Activated CD4-positive, alpha-beta T cell treated with anti-CD3 and anti-CD28 coated beads, Interleukin-2, amount 50 U/mL, for 1 hour (primary cell): ENCODE measurements at regions not wholly inside any gene's neighbourhood (a gene's known extent, or its start where the extent isn't known, plus 50 kb on each side); places are given as distances from the start of the nearest gene placed in this dataset.

Experiments used
- DNase-seq: peaks from one replicate; pipeline ENCODE4 v3.0.0-alpha.2; 2020

DNA sequence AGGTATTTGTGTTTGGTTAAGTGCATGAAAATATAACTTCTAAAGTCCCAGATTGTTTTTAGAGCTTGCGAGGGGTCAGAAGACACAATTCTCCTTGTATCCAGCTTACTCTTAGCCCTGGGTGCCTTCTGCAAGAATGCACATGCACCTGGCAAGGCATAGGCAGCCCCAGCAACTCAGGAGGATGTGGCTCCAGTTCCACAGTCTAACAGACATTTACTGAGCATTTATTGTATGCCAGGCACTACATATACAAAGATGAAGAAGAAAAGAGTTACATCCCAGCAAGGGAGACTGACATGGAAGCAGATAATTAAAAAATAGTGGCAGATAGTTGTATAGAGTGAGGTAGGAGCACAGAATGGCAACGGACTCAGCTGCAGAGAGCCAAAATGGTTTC is 101.1 kb upstream of the FRY start:
- no peak for DNase-seq

DNA sequence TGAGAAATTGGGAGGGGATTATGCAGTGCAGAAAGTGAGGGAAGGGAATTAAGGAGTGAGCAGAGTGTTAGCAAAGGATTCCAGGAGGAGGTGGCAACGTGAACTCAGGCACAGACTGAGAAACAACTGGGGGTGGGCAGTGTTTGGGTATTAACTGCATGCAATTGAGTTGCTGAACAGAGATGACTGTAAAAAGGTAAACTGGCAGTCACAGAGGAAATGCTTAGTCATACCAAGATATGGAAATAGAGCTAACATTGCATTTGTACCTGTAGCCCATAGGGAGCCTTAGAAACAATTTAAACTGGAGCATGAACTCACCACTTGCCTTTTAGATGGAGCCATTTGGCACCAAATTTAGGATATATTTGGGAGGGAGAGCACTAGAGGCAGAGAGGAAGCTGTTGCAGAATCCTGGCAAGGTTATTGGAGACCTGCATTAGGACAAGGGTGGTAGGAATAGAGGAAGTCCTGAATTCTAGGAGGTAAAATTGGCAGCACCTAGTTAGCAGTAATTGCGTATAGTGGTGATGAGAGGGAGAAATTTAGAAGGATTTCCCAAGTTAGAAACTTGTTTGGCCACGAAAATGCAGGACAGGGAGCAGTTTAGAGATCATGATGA is 100.6 kb upstream of the FRY start:
- no peak for DNase-seq

DNA sequence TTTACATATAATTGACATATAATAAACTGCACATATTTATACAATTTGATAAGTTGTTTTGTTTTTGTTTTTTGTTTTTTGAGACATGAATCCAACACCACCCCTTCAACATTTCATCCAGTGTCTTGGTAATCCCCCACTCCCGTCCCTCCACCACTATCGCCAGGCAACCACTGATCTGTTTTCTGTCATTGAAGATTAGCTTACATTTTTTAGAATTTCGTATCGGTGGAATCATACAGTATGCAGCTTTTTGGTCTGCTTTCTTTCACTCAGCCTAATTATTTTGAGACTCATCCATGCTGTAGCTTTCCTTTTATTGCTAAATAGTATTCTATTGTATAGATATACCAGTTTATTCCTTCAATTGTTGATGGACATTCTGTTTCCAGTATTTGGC is 94.1 kb upstream of the FRY start:
- DNase-seq = no peak

- no peak for DNase-seq
Measured at GRCh38 chr13:31940076-31940475, 91.5 kb upstream of the FRY start.

DNA sequence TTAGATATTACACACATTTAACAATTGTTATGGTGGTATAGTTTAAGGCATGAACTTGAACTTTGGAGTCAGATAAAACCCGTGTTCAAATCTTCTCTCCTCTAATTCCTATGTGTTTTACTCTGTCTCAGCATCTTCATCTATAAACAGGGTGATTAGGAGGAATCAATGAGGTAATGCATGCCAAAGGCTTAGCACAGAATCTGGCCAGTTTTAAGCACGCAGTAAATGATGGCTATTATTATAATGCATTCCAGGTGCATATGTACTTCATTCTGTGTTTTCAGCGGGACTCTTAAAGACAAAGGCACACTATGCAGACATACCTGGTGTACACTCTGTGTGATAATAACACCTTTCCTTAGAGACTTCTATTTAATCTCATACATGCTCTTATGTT is 88.0 kb upstream of the FRY start:
- DNase-seq = no peak

GRCh38 chr13:31944262-31945160 is 87.1 kb upstream of the FRY start:
- DNase-seq = no peak

DNA sequence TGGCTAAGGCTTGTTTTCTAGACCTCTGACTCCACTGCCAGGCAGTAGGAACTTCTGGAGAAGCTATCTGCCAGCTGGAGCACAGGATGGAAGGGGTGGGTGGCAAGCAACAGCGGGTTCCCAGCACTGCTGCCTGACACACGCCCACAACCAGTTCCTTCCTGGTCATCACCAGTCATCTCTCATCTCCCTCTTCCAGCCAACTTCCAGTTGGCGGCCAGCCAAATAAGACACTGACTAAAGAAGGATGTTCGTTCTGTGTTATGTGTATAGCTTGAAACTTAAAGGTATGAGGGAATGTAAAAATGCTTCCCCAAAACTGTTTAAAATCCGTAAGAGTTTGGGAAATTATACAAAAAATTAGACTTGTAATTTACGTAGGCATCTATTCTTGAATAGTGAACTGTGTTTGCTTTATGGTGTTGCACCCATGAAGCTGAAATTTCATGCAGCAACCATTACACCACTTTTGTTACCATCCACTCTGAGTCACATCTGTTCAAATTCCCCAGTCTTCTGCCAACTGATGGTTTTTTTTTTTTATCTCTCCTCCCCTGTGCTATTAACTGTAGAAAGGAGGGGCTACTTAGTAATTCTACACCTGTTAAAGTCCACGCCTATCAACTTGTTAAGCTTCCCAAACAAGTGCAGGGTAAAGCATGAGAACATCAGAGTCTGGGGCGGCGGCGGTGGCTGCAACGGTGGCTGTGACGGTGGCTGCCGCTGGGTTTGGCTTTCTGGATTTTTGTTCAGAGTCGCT is 86.2 kb upstream of the FRY start:
- no peak for DNase-seq

DNA sequence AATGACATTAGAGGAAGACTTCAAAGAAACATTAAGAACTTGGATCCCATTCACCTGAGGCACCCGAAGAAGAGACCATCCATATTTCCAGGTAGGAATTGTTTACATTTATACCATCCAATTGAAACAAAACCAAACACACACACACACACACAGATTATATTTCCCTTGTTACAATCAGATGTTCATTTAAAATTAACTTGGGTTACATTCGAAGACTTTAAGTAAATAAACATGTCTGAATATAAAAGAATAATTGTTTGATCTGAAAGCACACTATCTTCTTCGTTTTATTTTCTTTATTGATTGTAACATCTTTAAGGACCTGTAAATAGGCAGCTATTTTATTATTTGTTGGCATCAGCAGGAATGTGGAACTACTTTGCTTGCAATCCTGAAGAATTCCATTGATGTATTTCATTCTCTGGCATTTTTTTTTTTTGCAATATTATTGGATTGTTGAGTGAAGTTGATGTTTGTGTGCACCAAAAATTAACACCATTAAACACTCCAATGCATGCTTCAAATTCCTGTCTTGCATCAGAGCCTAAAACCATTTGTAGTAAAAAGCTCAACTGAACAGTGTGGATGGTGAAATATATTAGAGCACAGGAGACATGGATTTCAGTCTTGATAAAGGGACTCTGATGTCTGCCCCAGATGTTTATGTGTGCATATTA is 85.3 kb upstream of the FRY start:
- DNase-seq = no peak

DNA sequence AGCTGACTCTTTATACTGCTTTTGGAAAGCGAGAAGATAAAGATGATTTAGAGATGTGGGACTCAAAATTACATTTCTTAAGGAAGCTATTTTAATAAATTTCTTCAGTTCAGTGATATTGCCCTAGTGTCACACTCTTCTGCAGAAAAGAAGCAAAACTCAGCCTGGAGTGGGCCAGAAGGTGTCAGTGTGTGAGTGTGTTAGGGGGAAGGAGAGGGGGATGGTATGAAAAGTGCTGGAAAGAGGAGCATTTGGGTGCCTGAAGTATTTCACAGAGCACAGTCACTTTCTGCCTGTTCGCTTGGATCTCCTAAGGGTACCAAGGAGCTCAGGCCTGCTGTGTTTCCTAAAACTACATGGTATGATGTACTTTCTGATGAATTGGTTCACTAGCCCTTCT is 84.5 kb upstream of the FRY start:
- no peak for DNase-seq

DNA sequence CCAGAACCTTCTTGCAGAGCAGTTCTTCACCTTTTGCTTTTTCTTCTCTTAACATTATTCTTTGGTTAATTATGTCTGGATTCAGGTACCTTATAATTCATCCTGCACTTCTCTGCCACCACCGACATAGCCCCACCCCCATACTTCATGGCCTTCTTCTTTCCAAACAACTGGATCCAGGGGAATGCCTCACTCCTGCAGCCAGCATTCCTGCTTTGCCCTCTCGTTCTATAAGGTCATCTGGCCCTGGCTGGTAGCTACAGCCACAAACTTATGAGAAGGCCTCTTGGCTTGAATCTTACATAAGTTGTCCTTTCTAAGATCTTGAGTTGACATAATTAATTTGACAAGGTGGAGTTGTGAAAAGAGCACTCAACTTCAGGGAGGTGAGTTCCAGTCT is 84.1 kb upstream of the FRY start:
- no peak for DNase-seq

DNA sequence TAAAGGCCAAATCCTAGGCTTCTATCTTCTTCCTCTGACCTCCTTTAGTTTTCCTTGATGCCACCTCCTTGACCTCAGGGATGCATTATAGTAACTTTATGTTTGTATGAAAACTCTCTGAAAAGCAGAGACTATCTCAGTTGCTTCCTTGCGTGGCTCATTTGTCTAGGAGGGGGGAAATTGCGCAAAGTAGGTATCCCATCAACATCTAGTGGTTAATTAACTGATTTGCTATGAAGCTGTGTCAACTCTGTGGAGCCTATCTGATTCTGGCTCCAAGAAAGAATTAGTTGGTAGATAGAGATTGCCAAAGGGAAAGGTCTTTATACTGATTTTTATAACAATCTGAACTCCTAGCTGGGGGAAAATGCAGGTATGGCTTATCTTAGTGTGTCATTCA is 82.1 kb upstream of the FRY start:
- no peak for DNase-seq

DNA sequence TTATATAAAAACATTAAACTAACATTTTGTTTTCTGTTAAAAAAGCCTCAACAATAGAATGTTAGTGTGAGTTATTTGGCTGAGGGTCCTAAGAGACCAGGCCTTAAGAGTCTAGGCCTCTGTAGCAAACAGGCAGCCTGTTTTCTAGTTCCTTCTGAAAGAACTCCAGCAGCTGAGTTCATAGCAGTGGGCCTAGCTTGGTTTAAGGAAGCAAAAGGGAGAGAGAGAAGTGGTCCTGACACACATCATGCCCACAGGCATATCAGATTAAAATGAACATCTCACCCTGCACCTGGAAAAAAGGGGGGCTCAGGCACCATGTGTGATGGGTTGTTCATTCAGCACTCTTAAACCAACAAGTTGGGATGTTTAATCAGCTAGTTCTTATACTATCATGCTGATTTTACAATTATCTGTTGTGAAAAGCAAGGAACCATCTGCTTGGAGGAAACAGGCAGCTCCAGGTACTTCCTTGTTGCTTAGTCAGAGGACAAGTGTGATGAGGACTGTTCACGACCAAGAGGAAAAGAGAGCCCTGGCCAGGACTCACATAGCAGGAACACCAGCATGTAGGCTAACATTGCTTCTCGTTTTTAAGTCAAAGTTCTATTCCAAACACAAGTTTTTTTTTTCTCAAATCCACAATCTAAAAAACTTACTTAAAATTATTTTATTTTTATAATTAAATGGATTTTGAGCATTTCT is 81.3 kb upstream of the FRY start:
- DNase-seq = no peak

DNA sequence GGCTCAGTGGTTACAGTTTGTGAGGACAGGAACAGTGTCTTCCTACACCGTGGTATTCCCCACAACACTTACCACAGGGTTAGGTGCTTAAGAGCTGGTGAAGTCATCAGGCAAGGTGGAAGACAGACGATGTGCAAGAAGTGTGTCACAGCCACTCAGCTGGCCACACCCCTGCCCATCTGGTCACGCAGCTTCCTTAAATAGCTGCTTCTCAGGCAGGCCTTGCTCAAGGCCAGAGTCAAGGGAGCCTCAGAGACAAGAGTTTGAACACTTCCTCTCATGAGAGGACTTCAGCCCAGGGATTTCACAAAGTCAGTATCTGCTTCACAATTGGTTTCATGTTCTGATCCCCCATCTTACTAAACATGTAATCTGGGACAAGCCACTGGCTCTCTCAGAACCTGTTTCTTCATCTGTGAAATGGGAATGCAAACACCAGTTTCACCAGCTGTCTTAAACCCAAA is 80.3 kb upstream of the FRY start:
- no peak for DNase-seq

DNA sequence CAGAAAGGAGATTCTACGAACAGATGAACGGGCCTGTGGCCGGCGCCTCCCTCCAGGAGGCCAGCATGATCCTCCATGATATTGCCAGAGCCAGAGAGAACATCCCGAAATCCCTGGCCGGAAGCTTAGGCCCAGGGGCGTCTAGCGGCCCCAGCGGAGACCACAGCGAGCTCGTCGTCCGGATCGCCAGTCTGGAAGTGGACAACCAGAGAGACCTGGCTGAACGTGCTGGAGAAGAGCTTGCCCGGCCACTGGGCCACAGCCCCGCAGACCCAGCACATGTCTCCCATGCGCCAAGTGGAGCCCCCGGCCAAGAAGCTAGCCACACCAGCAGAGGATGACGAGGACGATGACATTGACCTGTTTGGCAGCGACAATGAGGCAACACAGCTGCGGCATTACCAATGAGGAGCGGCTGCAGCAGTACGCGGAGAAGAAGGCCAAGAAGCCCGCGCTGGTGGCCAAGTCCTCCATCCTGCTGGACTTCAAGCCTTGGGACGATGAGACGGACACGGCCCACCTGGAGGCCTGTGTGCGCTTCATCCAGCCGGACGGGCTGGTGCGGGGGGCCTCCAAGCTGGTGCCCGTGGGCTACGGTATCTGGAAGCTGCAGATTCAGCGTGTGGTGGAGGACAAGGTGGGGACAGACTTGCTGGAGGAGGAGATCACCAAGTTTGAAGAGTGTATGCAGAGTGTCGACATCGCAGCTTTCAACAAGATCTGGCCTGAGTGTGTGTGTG is 78.8 kb upstream of the FRY start:
- DNase-seq = no peak

- no peak for DNase-seq
Measured at GRCh38 chr13:31955101-31955500, 76.5 kb upstream of the FRY start.

DNA sequence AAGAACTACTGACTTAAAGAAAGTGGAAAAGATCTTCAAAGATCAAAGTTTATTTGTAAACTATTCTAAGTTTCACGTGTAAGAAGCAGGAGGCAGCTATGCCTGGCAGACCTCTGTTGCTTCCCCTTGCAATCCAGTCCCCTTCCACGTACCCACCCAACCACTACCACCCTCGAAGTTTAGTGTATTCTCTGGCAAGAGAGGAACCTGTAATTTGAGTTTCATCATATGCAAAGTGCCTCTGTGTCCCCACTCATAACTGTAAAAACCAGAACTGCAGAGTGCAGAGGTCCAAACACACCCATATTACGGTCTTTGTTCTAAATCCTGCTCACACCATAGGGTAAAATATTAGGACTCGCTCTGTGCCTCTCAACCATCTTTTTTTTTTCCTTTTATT is 75.8 kb upstream of the FRY start:
- DNase-seq = no peak

DNA sequence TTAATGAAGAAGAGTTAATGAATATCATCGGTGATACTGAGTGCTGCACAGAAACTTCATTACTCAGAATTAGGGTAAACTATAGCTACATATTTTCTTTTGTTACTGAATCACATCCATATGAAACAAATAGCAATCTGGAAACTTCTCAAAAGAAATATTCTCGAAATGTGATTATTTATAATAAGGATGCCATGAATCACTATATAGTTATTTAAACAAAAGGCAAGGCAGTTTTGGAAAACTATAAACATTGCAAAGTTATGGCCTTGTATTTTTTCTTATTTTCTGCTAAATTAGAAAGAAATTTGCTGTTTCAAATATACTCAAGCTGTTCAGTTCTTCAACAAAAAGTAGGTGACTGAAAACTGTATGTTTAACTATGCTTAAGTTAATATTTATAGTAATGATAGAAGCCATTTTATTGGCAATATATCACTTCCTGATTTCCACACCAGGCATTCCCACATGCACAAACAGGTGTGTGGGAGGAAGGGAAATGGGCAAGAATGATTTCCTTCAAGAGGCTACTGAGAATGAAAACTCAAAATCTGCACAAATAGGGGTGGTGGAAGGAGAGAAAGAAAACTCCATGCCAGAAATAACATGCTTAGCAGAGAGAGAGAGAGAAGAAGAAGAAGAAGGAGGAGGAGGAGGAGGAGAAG is 74.5 kb upstream of the FRY start:
- no peak for DNase-seq

- DNase-seq = no peak
Measured at GRCh38 chr13:31957772-31958171, 73.8 kb upstream of the FRY start.

DNA sequence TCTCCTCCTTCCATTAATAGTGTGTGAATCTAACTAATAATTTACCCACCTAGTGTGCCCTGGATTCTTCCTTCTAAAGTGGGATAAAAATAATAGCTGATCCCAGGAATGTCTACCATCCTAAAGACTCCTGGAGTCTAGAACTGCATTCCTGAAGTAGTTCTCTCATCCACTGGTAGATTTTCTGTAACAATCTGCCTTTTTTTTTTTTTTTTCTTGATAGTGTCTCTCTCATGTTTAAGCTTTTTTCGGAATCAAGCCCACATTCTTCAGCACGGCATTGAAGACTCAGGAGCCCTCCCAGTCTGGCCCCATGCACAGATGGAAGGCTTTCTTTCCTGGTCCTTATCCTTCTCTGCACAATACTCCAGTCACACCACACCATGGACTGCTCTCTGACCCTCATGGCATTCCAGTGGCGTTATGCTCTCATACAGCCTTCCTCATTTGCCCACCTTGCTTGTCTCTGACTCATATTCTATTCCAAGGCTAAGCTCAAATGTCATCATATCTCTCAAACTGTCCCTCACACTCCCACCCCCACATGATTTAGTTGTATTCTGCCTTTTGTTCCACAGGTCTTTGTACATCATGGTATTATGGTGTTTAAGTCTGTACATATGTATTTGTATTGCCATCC is 68.7 kb upstream of the FRY start:
- DNase-seq = no peak

DNA sequence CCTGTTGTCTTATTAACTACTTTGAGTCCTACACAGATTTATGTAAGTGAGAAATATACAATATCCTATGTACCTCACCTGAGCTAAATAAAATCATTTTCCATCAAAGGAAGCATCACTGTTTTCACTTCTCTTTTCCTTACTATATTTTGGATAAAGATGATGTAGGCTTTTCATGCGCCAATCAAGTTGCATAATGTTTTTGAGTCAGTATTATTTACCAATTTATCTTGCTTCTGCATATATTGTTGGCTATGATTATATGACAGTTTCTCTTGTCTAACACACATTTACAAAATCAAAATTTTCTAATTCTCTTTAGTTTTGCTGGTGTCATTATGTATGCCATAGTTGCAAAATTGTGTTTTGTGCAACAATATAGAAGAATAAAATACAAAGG is 67.9 kb upstream of the FRY start:
- DNase-seq = no peak

- no peak for DNase-seq
Measured at GRCh38 chr13:31964168-31964567, 67.4 kb upstream of the FRY start.
